HCT116 (cell line): ENCODE measurements at regions not wholly inside any gene's neighbourhood (a gene's known extent, or its start where the extent isn't known, plus 50 kb on each side); places are given as distances from the start of the nearest gene placed in this dataset.

Source experiments
- ATAC-seq: fragments of 200-7000 bp; cut with Tn5 transposase; 2 replicates; pipeline ENCODE4 v1.9.1; 2020; ENCODE audit warnings: mild to moderate bottlenecking, moderate library complexity
- BruUV-seq: library from RNA; stranded (reverse); fragments of 400-500 nt; replicated peaks from 2 replicates; lab custom pipeline; 2021; lab: Mats Ljungman, UMichigan
- CTCF ChIA-PET: fragments of 300-600 bp; sonication (Branson Sonifier 250); formaldehyde crosslinking; loops from one replicate; lab custom pipeline; 2021; ENCODE audit warnings: antibody characterized with exemption; lab: Charles Lee
- POLR2A ChIA-PET: fragments of 300-600, 350-600 bp; sonication (Branson Sonifier 250); formaldehyde crosslinking; loops from one replicate; lab custom pipeline; 2021; ENCODE audit warnings: antibody characterized with exemption; lab: Charles Lee
- RAD21 ChIA-PET, 2 experiments: fragments of 300-600 bp; sonication (Branson Sonifier 250); formaldehyde crosslinking; loops; one replicate each; lab custom pipeline; 2023; ENCODE audit warnings: low total read pairs in 2 of 2; ENCODE audit not compliant: uncharacterized antibody in 2 of 2, unreplicated experiment in 2 of 2, low non-redundant PET in 1 of 2; lab: Charles Lee
- DNase-seq: peaks from one replicate; pipeline ENCODE4 v3.0.0-alpha.2; 2010; ENCODE audit warnings: low read depth, low spot score
- H2AFZ ChIP-seq: fragments of 200-600 bp; shearing (Covaris generic), sonication (generic); 2 replicates; pipeline ENCODE4 v1.6.1; 2017; ENCODE audit warnings: low read depth, mixed run types, mixed read lengths, antibody characterized with exemption, low read length; ENCODE audit not compliant: poor library complexity, severe bottlenecking
- H3K27ac ChIP-seq: 2 replicates; pipeline ENCODE4 v1.5.1; 2012; ENCODE audit warnings: low read depth, low read length
- H3K27me3 ChIP-seq: fragments of 200-600 bp; sonication (generic); 2 replicates; pipeline ENCODE4 v1.6.1; 2016; ENCODE audit warnings: mixed run types, low read length, mixed read lengths; ENCODE audit not compliant: insufficient read depth
- H3K36me3 ChIP-seq, 2 experiments: fragments of 200-500 bp in 1 of 2; fragments of 200-600 bp in 1 of 2; sonication (Bioruptor generic) in 1 of 2; sonication (generic) in 1 of 2; 2 replicates each; pipeline versions ENCODE4 v1.5.1 to v1.6.1; 2014 to 2016; ENCODE audit warnings: low read length in 2 of 2, inconsistent platforms in 1 of 2, mixed read lengths in 1 of 2, mixed run types in 1 of 2; ENCODE audit not compliant: insufficient read depth in 2 of 2, control insufficient read depth in 1 of 2
- H3K4me1 ChIP-seq, 2 experiments: fragments of 200-600 bp in 1 of 2; sonication (generic) in 1 of 2; 2 replicates each; pipeline versions ENCODE4 v1.5.1 to v1.6.1; 2012 to 2017; ENCODE audit warnings: low read length in 2 of 2, inconsistent platforms in 1 of 2, mild to moderate bottlenecking in 1 of 2, mixed read lengths in 1 of 2, mixed run types in 1 of 2, moderate library complexity in 1 of 2; ENCODE audit not compliant: insufficient read depth in 2 of 2, control insufficient read depth in 1 of 2
- H3K4me2 ChIP-seq: fragments of 200-600 bp; sonication (generic); 2 replicates; pipeline ENCODE4 v1.6.1; 2017; ENCODE audit warnings: mixed run types, low read length, mixed read lengths
- H3K4me3 ChIP-seq, 2 experiments: fragments of 200-600 bp in 1 of 2; sonication (generic) in 1 of 2; replicated peaks in 1 of 2; 2 replicates each; pipeline ENCODE4 v1.5.1; 2011 to 2016; ENCODE audit warnings: low read length in 2 of 2, control low read depth in 1 of 2, low read depth in 1 of 2, mild to moderate bottlenecking in 1 of 2, mixed read lengths in 1 of 2, mixed run types in 1 of 2
- H3K79me2 ChIP-seq: fragments of 200-600 bp; sonication (generic); 2 replicates; pipeline ENCODE4 v1.6.1; 2017; ENCODE audit warnings: mild to moderate bottlenecking, mixed run types, low read length, moderate library complexity, mixed read lengths; ENCODE audit not compliant: insufficient read depth
- H3K9ac ChIP-seq: fragments of 200-600 bp; sonication (generic); 2 replicates; pipeline ENCODE4 v1.6.1; 2016; ENCODE audit warnings: low read length, mixed read lengths
- H3K9me2 ChIP-seq: fragments of 200-600 bp; sonication (generic), shearing (Covaris generic); 2 replicates; pipeline ENCODE4 v1.6.1; 2017; ENCODE audit warnings: mixed run types, mild to moderate bottlenecking, moderate library complexity; ENCODE audit not compliant: insufficient read depth
- H3K9me3 ChIP-seq, 2 experiments: fragments of 200-500 bp in 1 of 2; fragments of 200-600 bp in 1 of 2; sonication (Bioruptor generic) in 1 of 2; sonication (generic) in 1 of 2; 2 replicates each; pipeline ENCODE4 v1.6.1; 2014 to 2017; ENCODE audit warnings: low read length in 2 of 2, mixed read lengths in 2 of 2, inconsistent platforms in 1 of 2, low read depth in 1 of 2, mild to moderate bottlenecking in 1 of 2, mixed run types in 1 of 2, moderate library complexity in 1 of 2; ENCODE audit not compliant: control insufficient read depth in 1 of 2, insufficient read depth in 1 of 2
- H4K20me1 ChIP-seq: fragments of 200-600 bp; sonication (generic), shearing (Covaris generic); 2 replicates; pipeline ENCODE4 v1.6.1; 2017; ENCODE audit warnings: mixed run types, mild to moderate bottlenecking, moderate library complexity; ENCODE audit not compliant: insufficient read depth
- CBX3 ChIP-seq: IDR thresholded peaks from 2 replicates; pipeline ENCODE4 v1.6.1; 2012; ENCODE audit warnings: low read depth
- CEBPB ChIP-seq: IDR thresholded peaks from 2 replicates; pipeline ENCODE4 v1.6.1; 2012; ENCODE audit warnings: low read depth
- ELF1 ChIP-seq: IDR thresholded peaks from 2 replicates; pipeline ENCODE4 v1.6.1; 2012; ENCODE audit warnings: low read depth, borderline replicate concordance
- EZH2 ChIP-seq: fragments of 200-600 bp; sonication (generic); IDR thresholded peaks from 2 replicates; pipeline ENCODE4 v1.6.1; 2017; ENCODE audit warnings: antibody characterized with exemption, mixed run types
- FOSL1 ChIP-seq: IDR thresholded peaks from 2 replicates; pipeline ENCODE4 v1.6.1; 2012; ENCODE audit warnings: low read depth
- JUND ChIP-seq: IDR thresholded peaks from 2 replicates; pipeline ENCODE4 v1.6.1; 2012
- RAD21 ChIP-seq: IDR thresholded peaks from 2 replicates; pipeline ENCODE4 v1.6.1; 2012; ENCODE audit warnings: low read depth, mild to moderate bottlenecking
- SIN3A ChIP-seq: IDR thresholded peaks from 2 replicates; pipeline ENCODE4 v1.6.1; 2012; ENCODE audit warnings: low read depth
- SP1 ChIP-seq: IDR thresholded peaks from 2 replicates; pipeline ENCODE4 v1.6.1; 2012; ENCODE audit warnings: low read depth
- SRF ChIP-seq: IDR thresholded peaks from 2 replicates; pipeline ENCODE4 v1.6.1; 2012; ENCODE audit warnings: low read depth
- TCF7L2 ChIP-seq: IDR thresholded peaks from 2 replicates; pipeline ENCODE4 v1.7.0; 2011; ENCODE audit warnings: borderline replicate concordance, inconsistent platforms; ENCODE audit not compliant: insufficient read depth, insufficient read length; ENCODE audit errors: extremely low read depth
- YY1 ChIP-seq: IDR thresholded peaks from 2 replicates; pipeline ENCODE4 v1.6.1; 2011; ENCODE audit warnings: low read length, low read depth, moderate library complexity, mild to moderate bottlenecking; ENCODE audit not compliant: insufficient replicate concordance; ENCODE audit errors: extremely low read depth
- ZFX ChIP-seq: fragments of 450-650 bp; IDR thresholded peaks from 2 replicates; pipeline ENCODE4 v1.6.1; 2017
- ZNF274 ChIP-seq: fragments of 200-500 bp; sonication (Bioruptor generic); IDR thresholded peaks from 2 replicates; pipeline ENCODE4 v1.6.1; 2014; ENCODE audit warnings: mild to moderate bottlenecking, low read depth, low read length, inconsistent platforms
- intact Hi-C: fragments of 100-400 bp; cut with micrococcal nuclease; formaldehyde crosslinking; loops from 2 replicates; pipeline ENCODE4 v1.10.0; 2022
- TF ChIP-seq, protein P1 (sequence below): IDR thresholded peaks from 2 replicates; pipeline ENCODE4 v1.6.1; 2011; ENCODE audit warnings: mild to moderate bottlenecking, low read length, moderate library complexity; ENCODE audit not compliant: insufficient replicate concordance; ENCODE audit errors: extremely low read depth
- TF ChIP-seq, protein P2 (sequence below): IDR thresholded peaks from 2 replicates; pipeline ENCODE4 v1.6.1; 2012

DNA sequence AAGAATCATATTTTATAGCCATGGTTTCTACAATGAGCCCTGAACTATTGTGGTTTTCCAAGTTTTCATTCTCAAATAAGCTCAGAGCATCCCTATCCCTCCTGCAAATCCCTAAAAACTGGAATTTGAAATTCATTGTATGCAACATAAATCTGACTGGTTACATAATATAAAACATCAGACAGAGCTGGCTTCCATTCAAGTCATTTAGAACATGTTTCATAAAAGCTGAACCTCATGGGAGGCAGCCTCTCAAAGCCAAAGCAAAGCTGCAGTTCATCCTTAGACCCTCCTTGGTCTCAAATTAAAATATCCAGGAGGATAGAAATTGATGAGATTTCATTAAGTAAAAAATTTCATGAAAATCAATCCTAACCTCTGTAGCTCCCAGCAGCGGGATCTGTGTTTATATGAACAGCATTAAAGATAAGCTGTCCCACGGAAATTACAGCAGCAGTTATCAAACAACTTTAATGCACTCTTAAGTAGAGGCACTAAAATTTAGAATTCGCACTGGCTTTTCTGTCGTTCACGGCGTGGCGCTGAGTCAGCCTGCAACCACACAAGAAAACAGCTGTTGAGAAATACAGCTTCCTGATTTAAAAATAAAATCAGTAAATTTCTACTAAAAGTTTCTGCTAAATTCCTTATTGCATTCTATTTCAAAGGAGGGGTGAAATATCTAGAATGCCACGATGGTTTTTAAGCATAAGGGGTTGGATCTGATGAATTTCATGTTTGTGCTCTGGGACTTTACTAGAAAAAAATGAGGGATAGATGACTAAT, 99.9 kb upstream of the TIAM1 start:
- CTCF ChIA-PET = interaction anchor here (0.5 to 1.5 kb wide), 2 partner anchors 15 to 244 kb away, joined by 3 to 6 read pairs; no protein-coding TSS in a partner anchor
- no peaks in the 10 kb centered on the region for H3K36me3 ChIP-seq
- no peak for ATAC-seq

More for the DNA sequence above, 99.9 kb upstream of the TIAM1 start:
- ChIA-PET POLR2A (no interaction called here), RAD21 (no interaction called here)
- BruUV-seq = no TSS peak
- Histone ChIP-seq H3K9me2 (no peaks in the 10 kb centered on the region), H3K4me2 (no peak overlapping the region), H3K9ac (no peak overlapping the region), H2AFZ (no peak overlapping the region), H3K4me3 (no peak overlapping the region), H3K27ac (no peak overlapping the region), H3K27me3 (no peaks in the 10 kb centered on the region), H3K4me1 (no peaks in the 10 kb centered on the region), H3K9me3 (peaks cover 0 to 9% of the 10 kb centered on the region in 2 experiments; a peak in 1 of 4 replicates), H3K79me2 (no peaks in the 10 kb centered on the region), H4K20me1 (no peaks in the 10 kb centered on the region)
- no peak for DNase-seq
- TF ChIP-seq TCF7L2 (no peak), ZFX (no peak), JUND (no peak), ZNF274 (no peak), ELF1 (no peak), EZH2 (no peak), RAD21 (no peak), SP1 (no peak), CBX3 (no peak), SIN3A (no peak), YY1 (no peak), CEBPB (no peak), FOSL1 (no peak), SRF (no peak)
- TF ChIP-seq, protein P1, sequence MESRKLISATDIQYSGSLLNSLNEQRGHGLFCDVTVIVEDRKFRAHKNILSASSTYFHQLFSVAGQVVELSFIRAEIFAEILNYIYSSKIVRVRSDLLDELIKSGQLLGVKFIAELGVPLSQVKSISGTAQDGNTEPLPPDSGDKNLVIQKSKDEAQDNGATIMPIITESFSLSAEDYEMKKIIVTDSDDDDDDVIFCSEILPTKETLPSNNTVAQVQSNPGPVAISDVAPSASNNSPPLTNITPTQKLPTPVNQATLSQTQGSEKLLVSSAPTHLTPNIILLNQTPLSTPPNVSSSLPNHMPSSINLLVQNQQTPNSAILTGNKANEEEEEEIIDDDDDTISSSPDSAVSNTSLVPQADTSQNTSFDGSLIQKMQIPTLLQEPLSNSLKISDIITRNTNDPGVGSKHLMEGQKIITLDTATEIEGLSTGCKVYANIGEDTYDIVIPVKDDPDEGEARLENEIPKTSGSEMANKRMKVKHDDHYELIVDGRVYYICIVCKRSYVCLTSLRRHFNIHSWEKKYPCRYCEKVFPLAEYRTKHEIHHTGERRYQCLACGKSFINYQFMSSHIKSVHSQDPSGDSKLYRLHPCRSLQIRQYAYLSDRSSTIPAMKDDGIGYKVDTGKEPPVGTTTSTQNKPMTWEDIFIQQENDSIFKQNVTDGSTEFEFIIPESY = no peak
- TF ChIP-seq, protein P2, sequence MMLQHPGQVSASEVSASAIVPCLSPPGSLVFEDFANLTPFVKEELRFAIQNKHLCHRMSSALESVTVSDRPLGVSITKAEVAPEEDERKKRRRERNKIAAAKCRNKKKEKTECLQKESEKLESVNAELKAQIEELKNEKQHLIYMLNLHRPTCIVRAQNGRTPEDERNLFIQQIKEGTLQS = no peak
- intact Hi-C loops = no loop called here
